Fibroblast of lung (primary cell): ENCODE measurements at regions not wholly inside any gene's neighbourhood (a gene's known extent, or its start where the extent isn't known, plus 50 kb on each side); places are given as distances from the start of the nearest gene placed in this dataset.

Experiments used
- DNase-seq, 2 donors: peaks; one replicate each; pipeline versions ENCODE4 v3.0.0 to v3.0.0-alpha.2; 2010; ENCODE audit warnings: low read depth in 2 of 2
- H2AFZ ChIP-seq: 2 replicates; pipeline ENCODE4 v1.5.1; 2012; ENCODE audit warnings: low read length, control low read depth, inconsistent platforms
- H3K27ac ChIP-seq: 2 replicates; pipeline ENCODE4 v1.5.1; 2011; ENCODE audit warnings: low read length, control low read depth; ENCODE audit not compliant: insufficient read depth
- H3K27me3 ChIP-seq: 2 replicates; pipeline ENCODE4 v1.5.1; 2011; ENCODE audit warnings: mild to moderate bottlenecking, low read length; ENCODE audit not compliant: control insufficient read depth, insufficient read depth
- H3K36me3 ChIP-seq: 2 replicates; pipeline ENCODE4 v1.5.1; 2011; ENCODE audit warnings: low read length; ENCODE audit not compliant: control insufficient read depth, insufficient read depth
- H3K4me1 ChIP-seq: 2 replicates; pipeline ENCODE4 v1.5.1; 2011; ENCODE audit warnings: low read length; ENCODE audit not compliant: control insufficient read depth, insufficient read depth; ENCODE audit errors: extremely low read depth
- H3K4me2 ChIP-seq: 2 replicates; pipeline ENCODE4 v1.5.1; 2011; ENCODE audit warnings: low read length, control low read depth; ENCODE audit not compliant: insufficient read depth; ENCODE audit errors: extremely low read depth
- H3K4me3 ChIP-seq, 4 experiments: fragments of 200-600 bp in 1 of 4; sonication (generic) in 1 of 4; replicated peaks in 1 of 4; 2 replicates each; pipeline ENCODE4 v1.5.1; 2011 to 2016; ENCODE audit warnings: low read length in 4 of 4, low read depth in 3 of 4, mild to moderate bottlenecking in 3 of 4, control low read depth in 2 of 4, inconsistent platforms in 1 of 4, mixed read lengths in 1 of 4; ENCODE audit not compliant: insufficient read depth in 1 of 4; ENCODE audit errors: control extremely low read depth in 1 of 4
- H3K79me2 ChIP-seq: 2 replicates; pipeline ENCODE4 v1.5.1; 2012; ENCODE audit warnings: mild to moderate bottlenecking, low read length, inconsistent platforms; ENCODE audit not compliant: control insufficient read depth, insufficient read depth
- H3K9ac ChIP-seq: 2 replicates; pipeline ENCODE4 v1.5.1; 2011; ENCODE audit warnings: mild to moderate bottlenecking, low read length, control low read depth; ENCODE audit not compliant: insufficient read depth
- H3K9me3 ChIP-seq: 2 replicates; pipeline ENCODE4 v1.5.1; 2012; ENCODE audit warnings: low read depth, low read length; ENCODE audit not compliant: control insufficient read depth, insufficient read depth
- H4K20me1 ChIP-seq: 2 replicates; pipeline ENCODE4 v1.5.1; 2011; ENCODE audit warnings: low read length; ENCODE audit not compliant: control insufficient read depth, insufficient read depth; ENCODE audit errors: extremely low read depth
- CTCF ChIP-seq, 2 donors: IDR thresholded peaks in 1 of 2; conservative IDR thresholded peaks in 1 of 2; 1 replicate in 1 of 2; 2 replicates in 1 of 2; pipeline ENCODE4 v1.5.1; 2011 to 2012; ENCODE audit warnings: low read length in 2 of 2, control low read depth in 1 of 2, inconsistent platforms in 1 of 2, low read depth in 1 of 2, mild to moderate bottlenecking in 1 of 2
- EZH2 ChIP-seq: IDR thresholded peaks from 2 replicates; pipeline ENCODE4 v1.5.1; 2012; ENCODE audit warnings: low read length, control low read depth, mild to moderate bottlenecking; ENCODE audit errors: missing control alignments

GRCh38 chr6:44528370-44528644, 140.8 kb downstream of the CDC5L start:
- Histone ChIP-seq H3K9me3 (no peaks in the 10 kb centered on the region), H3K79me2 (no peaks in the 10 kb centered on the region), H3K4me1 (no peaks in the 10 kb centered on the region), H3K4me3 (no peak overlapping the region), H2AFZ (no peak overlapping the region), H4K20me1 (no peaks in the 10 kb centered on the region), H3K27me3 (peaks cover 12% of the 10 kb centered on the region), H3K36me3 (no peaks in the 10 kb centered on the region), H3K4me2 (no peak overlapping the region), H3K9ac (no peak overlapping the region), H3K27ac (no peak overlapping the region)
- TF ChIP-seq EZH2 = no peak
- DNase-seq = no peak

GRCh38 chr6:44528716-44529115, 141.2 kb downstream of the CDC5L start:
- H3K9me3 ChIP-seq = no peaks in the 10 kb centered on the region
- H3K9ac ChIP-seq = no peak overlapping the region
- no peak overlapping the region for H3K4me2 ChIP-seq
- peaks cover 15% of the 10 kb centered on the region for H3K27me3 ChIP-seq
- DNase-seq = no peak
- no peak overlapping the region for H3K4me3 ChIP-seq
- no peaks in the 10 kb centered on the region for H4K20me1 ChIP-seq
- H3K4me1 ChIP-seq = no peaks in the 10 kb centered on the region
- TF ChIP-seq EZH2 = no peak
- H2AFZ ChIP-seq = no peak overlapping the region
- H3K36me3 ChIP-seq = no peaks in the 10 kb centered on the region
- H3K27ac ChIP-seq = no peak overlapping the region
- H3K79me2 ChIP-seq = no peaks in the 10 kb centered on the region

- Histone ChIP-seq H3K4me2 (no peak overlapping the region), H2AFZ (no peak overlapping the region), H3K27me3 (peaks cover 15% of the 10 kb centered on the region), H3K9me3 (no peaks in the 10 kb centered on the region), H3K9ac (no peak overlapping the region), H3K4me1 (no peaks in the 10 kb centered on the region), H3K79me2 (no peaks in the 10 kb centered on the region), H3K36me3 (no peaks in the 10 kb centered on the region), H3K27ac (no peak overlapping the region), H3K4me3 (no peak overlapping the region), H4K20me1 (no peaks in the 10 kb centered on the region)
- DNase-seq = no peak
- TF ChIP-seq EZH2 (no peak), CTCF (conservative IDR thresholded peaks at IDR 0.05 in 1 of 2, IDR thresholded peaks at IDR 0.05 in 1 of 2; ENCODE audit: low read depth in 1 of 2, low read length in 2 of 2) (no peak)
Measured at GRCh38 chr6:44529146-44529905, 141.8 kb downstream of the CDC5L start.

DNA sequence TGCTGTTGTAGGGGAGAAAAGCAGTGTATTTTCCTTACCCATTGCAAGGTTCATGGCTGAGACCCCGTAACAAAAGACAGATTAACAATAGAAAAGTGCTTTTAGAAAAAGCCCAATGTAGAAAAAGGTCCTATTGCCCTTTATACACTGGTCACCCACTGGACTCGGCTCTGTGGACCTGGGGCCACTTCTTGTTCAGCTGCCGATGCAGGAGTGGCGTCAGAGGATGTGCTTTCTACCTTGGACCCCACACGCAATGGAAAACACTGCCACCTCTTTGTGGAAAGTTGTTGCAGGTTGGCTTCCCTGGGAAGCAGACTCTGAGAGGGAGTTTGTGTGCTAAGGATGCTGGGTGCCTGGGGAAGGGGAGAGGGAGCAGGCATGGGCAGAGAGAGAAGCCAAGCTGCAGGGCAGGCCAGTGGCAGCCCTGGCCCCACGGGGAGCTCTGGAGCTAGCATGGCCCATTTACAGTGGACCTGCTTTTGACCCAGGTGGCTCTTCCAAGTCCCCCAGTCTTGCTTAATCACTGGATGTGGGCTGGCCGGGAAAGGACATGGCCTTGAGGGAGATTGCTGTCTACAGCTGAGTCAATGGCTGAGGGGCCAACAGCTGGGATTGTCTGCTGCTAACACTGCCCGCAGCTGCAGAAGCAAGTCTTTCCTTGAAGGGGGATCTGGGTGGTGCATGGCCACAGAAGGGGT, 142.9 kb downstream of the CDC5L start:
- no peak for TF ChIP-seq EZH2
- TF ChIP-seq CTCF (conservative IDR thresholded peaks at IDR 0.05 in 1 of 2, IDR thresholded peaks at IDR 0.05 in 1 of 2; ENCODE audit: low read depth in 1 of 2, low read length in 2 of 2) = no peak
- H3K79me2 ChIP-seq = no peaks in the 10 kb centered on the region
- no peak overlapping the region for H3K4me3 ChIP-seq
- no peak overlapping the region for H3K27ac ChIP-seq
- H3K9ac ChIP-seq = no peak overlapping the region
- no peaks in the 10 kb centered on the region for H3K4me1 ChIP-seq
- no peaks in the 10 kb centered on the region for H3K36me3 ChIP-seq
- DNase-seq = no peak
- peaks cover 15% of the 10 kb centered on the region for H3K27me3 ChIP-seq
- no peaks in the 10 kb centered on the region for H3K9me3 ChIP-seq
- no peak overlapping the region for H2AFZ ChIP-seq
- no peak overlapping the region for H3K4me2 ChIP-seq
- no peaks in the 10 kb centered on the region for H4K20me1 ChIP-seq
